ENCODE measurements at regions not wholly inside any gene's neighbourhood (a gene's known extent, or its start where the extent isn't known, plus 50 kb on each side); places are given as distances from the start of the nearest gene placed in this dataset.

- TF ChIP-seq, protein P1, sequence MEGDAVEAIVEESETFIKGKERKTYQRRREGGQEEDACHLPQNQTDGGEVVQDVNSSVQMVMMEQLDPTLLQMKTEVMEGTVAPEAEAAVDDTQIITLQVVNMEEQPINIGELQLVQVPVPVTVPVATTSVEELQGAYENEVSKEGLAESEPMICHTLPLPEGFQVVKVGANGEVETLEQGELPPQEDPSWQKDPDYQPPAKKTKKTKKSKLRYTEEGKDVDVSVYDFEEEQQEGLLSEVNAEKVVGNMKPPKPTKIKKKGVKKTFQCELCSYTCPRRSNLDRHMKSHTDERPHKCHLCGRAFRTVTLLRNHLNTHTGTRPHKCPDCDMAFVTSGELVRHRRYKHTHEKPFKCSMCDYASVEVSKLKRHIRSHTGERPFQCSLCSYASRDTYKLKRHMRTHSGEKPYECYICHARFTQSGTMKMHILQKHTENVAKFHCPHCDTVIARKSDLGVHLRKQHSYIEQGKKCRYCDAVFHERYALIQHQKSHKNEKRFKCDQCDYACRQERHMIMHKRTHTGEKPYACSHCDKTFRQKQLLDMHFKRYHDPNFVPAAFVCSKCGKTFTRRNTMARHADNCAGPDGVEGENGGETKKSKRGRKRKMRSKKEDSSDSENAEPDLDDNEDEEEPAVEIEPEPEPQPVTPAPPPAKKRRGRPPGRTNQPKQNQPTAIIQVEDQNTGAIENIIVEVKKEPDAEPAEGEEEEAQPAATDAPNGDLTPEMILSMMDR (IDR thresholded peaks at IDR 0.05 in 8 of 11, conservative IDR thresholded peaks at IDR 0.05 in 3 of 11) = no peak
- TF ChIP-seq POLR2A (IDR thresholded peaks at IDR 0.05) (no peak), POLR2AphosphoS5 (IDR thresholded peaks at IDR 0.05) (no peak)
These were observed 52.2 kb upstream of the TESK1 start for GRCh38 chr9:35552837-35553236.

Data from spleen (tissue), 7 donors.